Left ventricle myocardium inferior (tissue), 1 donor: ENCODE measurements at regions not wholly inside any gene's neighbourhood (a gene's known extent, or its start where the extent isn't known, plus 50 kb on each side); places are given as distances from the start of the nearest gene placed in this dataset.

ENCODE experiments used
- DNase-seq: peaks from one replicate; pipeline ENCODE4 v3.0.0-alpha.2; 2020
- H3K27ac ChIP-seq: fragments of 200-600 bp; replicated peaks from 2 replicates; pipeline ENCODE4 v1.8.0; 2021
- H3K27me3 ChIP-seq: fragments of 200-600 bp; 2 replicates; pipeline ENCODE4 v1.8.0; 2021; ENCODE audit warnings: low read depth
- H3K36me3 ChIP-seq: fragments of 200-600 bp; 2 replicates; pipeline ENCODE4 v1.8.0; 2021
- H3K4me1 ChIP-seq: fragments of 200-600 bp; 2 replicates; pipeline ENCODE4 v1.8.0; 2021
- H3K4me3 ChIP-seq: fragments of 200-600 bp; 2 replicates; pipeline ENCODE4 v1.8.0; 2021; ENCODE audit warnings: mild to moderate bottlenecking, moderate library complexity
- H3K9me3 ChIP-seq: fragments of 200-600 bp; replicated peaks from 2 replicates; pipeline ENCODE4 v1.8.0; 2021
- intact Hi-C: fragments of 100-400 bp; cut with micrococcal nuclease; formaldehyde crosslinking; loops from one replicate; pipeline ENCODE4 v1.11.0; 2022
- TF ChIP-seq, protein P1 (sequence below): fragments of 200-600 bp; IDR thresholded peaks from 2 replicates; pipeline ENCODE4 v1.8.0; 2021; ENCODE audit warnings: antibody characterized with exemption, mild to moderate bottlenecking, borderline replicate concordance
- donor health status: DM: no; HTN: yes; CAD: no; lungs with severe emphysema.

DNA sequence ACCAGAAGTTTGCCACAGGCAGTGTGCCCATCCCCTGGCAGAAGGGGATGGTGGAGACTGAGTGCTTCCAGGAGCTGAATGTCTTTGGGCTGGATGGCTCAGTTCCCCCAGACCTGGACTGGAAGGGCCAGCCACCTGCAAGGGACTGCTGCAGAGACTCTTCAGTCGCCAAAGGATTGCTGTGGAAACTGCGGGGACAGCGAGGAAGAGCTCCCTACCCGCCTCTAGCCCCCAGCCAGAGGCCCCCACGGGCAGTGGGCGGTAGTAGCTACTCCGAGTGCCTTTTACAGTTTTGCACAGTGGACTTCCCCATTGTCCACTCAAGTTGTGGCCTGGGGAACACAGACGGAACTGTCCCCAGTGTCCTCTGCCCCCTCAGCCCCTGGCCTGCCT is 138.5 kb downstream of the ZDHHC20 start:
- Histone ChIP-seq H3K27ac (no peak overlapping the region), H3K4me1 (peaks cover 2% of the 10 kb centered on the region), H3K4me3 (no peak overlapping the region), H3K27me3 (no peaks in the 10 kb centered on the region), H3K36me3 (no peaks in the 10 kb centered on the region), H3K9me3 (no peaks in the 10 kb centered on the region)
- intact Hi-C loops = no loop called here
- TF ChIP-seq, protein P1, sequence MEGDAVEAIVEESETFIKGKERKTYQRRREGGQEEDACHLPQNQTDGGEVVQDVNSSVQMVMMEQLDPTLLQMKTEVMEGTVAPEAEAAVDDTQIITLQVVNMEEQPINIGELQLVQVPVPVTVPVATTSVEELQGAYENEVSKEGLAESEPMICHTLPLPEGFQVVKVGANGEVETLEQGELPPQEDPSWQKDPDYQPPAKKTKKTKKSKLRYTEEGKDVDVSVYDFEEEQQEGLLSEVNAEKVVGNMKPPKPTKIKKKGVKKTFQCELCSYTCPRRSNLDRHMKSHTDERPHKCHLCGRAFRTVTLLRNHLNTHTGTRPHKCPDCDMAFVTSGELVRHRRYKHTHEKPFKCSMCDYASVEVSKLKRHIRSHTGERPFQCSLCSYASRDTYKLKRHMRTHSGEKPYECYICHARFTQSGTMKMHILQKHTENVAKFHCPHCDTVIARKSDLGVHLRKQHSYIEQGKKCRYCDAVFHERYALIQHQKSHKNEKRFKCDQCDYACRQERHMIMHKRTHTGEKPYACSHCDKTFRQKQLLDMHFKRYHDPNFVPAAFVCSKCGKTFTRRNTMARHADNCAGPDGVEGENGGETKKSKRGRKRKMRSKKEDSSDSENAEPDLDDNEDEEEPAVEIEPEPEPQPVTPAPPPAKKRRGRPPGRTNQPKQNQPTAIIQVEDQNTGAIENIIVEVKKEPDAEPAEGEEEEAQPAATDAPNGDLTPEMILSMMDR = no peak
- no peak for DNase-seq

DNA sequence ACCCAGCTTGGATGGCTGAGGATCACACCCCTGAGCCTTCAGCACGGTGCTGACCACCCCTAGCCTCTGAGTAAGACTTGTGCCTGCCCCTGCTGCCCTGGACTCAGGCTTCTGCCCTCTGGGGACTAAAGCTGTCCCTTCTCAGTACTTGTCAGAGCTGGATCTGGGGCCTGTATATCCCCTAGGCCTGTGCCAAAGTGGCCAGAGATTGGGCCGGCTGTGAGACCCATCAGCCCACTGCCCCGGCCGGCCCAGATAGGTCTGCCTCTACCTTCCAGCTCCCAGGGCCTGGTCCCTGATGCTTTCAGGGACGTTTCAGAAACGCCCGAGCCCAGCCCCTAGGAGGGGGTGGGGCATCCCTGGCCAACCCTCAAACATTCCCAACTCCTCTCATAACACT is 137.8 kb downstream of the ZDHHC20 start:
- TF ChIP-seq, protein P1 = no peak
- Histone ChIP-seq H3K36me3 (no peaks in the 10 kb centered on the region), H3K4me1 (peaks cover 8% of the 10 kb centered on the region), H3K4me3 (no peak overlapping the region), H3K9me3 (no peaks in the 10 kb centered on the region), H3K27me3 (no peaks in the 10 kb centered on the region), H3K27ac (no peak overlapping the region)
- intact Hi-C loops = no loop called here
- no peak for DNase-seq

DNA sequence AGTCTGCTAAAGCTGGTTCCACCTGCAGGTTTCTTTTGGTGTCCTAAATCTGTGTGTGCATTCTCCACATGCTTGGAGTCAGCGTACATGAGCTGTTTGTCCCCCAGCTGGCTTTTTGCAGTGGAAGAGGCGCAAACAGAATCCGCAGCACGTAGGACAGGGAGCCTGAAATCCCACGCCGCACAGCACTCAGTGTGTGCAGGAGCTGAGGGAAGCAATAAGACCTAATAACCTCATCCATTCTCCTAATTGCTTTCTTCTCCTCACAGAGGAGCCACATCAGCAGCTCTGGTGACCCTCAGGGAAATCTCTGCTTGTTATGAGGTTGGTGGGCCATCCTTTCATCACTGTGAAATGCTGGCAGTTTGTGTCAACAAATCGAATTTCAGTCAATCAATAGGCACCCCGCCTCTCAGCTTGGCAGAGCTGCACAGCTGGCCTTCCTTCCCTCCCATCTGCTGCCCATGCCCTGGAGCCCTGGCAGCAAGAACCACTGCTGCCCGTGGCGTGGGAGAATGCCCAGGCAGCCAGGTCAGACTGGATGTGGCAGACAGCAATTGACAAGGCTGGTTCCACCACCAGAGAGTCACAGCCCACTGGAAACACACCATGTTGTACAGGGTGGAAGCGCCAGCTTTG is 136.7 kb downstream of the ZDHHC20 start:
- intact Hi-C loops = no loop called here
- no peaks in the 10 kb centered on the region for H3K9me3 ChIP-seq
- H3K27ac ChIP-seq = no peak overlapping the region
- no peak overlapping the region for H3K4me3 ChIP-seq
- no peaks in the 10 kb centered on the region for H3K27me3 ChIP-seq
- no peaks in the 10 kb centered on the region for H3K36me3 ChIP-seq
- TF ChIP-seq, protein P1 = no peak
- DNase-seq = no peak
- H3K4me1 ChIP-seq = peaks cover 10% of the 10 kb centered on the region
